Jurkat, Clone E6-1 (cell line): ENCODE measurements at regions not wholly inside any gene's neighbourhood (a gene's known extent, or its start where the extent isn't known, plus 50 kb on each side); places are given as distances from the start of the nearest gene placed in this dataset.
A peak's percentile ranks its signal among the peaks of the same experiment; 100 is the strongest.
"Not testable (repeated sequence)": the region's sequence is repeated elsewhere in the genome, so short reads cannot be mapped to it uniquely, and the experiment has no call there.

Experiments
- DNase-seq: peaks from one replicate; pipeline ENCODE4 v3.0.0-alpha.2; 2011; ENCODE audit warnings: low read depth, low spot score
- H3K4me3 ChIP-seq: 2 replicates; pipeline ENCODE4 v1.5.1; 2011; ENCODE audit warnings: mild to moderate bottlenecking, low read length, control low read depth, moderate library complexity

- no peak for DNase-seq
- no peak overlapping the region for H3K4me3 ChIP-seq
These were observed 50.1 kb downstream of the KCNC4 start for GRCh38 chr1:110260194-110260593.

GRCh38 chr1:110262296-110262695 is 52.2 kb downstream of the KCNC4 start:
- DNase-seq = no peak
- no peak overlapping the region for H3K4me3 ChIP-seq

- peak; percentile 21 for DNase-seq
- H3K4me3 ChIP-seq = no peak overlapping the region
These were observed 52.9 kb downstream of the KCNC4 start for GRCh38 chr1:110262846-110263631.

- no peak overlapping the region for H3K4me3 ChIP-seq
- no peak for DNase-seq
These were observed 54.3 kb downstream of the KCNC4 start for GRCh38 chr1:110264430-110264829.

GRCh38 chr1:110265186-110265585 is 55.1 kb downstream of the KCNC4 start:
- H3K4me3 ChIP-seq = no peak overlapping the region
- no peak for DNase-seq

- DNase-seq = no peak
- no peak overlapping the region for H3K4me3 ChIP-seq
These were observed 56.7 kb downstream of the KCNC4 start for GRCh38 chr1:110266834-110267233.

- H3K4me3 ChIP-seq = no peak overlapping the region
- no peak for DNase-seq
These were observed 57.1 kb downstream of the KCNC4 start for GRCh38 chr1:110267260-110267659.

- no peak overlapping the region for H3K4me3 ChIP-seq
- no peak for DNase-seq
These were observed 61.9 kb downstream of the KCNC4 start for GRCh38 chr1:110272045-110272444.

GRCh38 chr1:110273832-110274231 is 63.7 kb downstream of the KCNC4 start:
- not testable (repeated sequence) for DNase-seq, H3K4me3 ChIP-seq

GRCh38 chr1:110280126-110280525 is 59.1 kb upstream of the RBM15 start:
- H3K4me3 ChIP-seq = no peak overlapping the region
- no peak for DNase-seq

- DNase-seq = no peak
- no peak overlapping the region for H3K4me3 ChIP-seq
These were observed 58.4 kb upstream of the RBM15 start for GRCh38 chr1:110280804-110281203.

GRCh38 chr1:110281363-110282290 is 57.5 kb upstream of the RBM15 start:
- no peak overlapping the region for H3K4me3 ChIP-seq
- no peak for DNase-seq

- no peak for DNase-seq
- no peak overlapping the region for H3K4me3 ChIP-seq
These were observed 56.8 kb upstream of the RBM15 start for GRCh38 chr1:110282395-110282794.

- no peak overlapping the region for H3K4me3 ChIP-seq
- no peak for DNase-seq
These were observed 55.5 kb upstream of the RBM15 start for GRCh38 chr1:110283677-110284076.

- no peak overlapping the region for H3K4me3 ChIP-seq
- no peak for DNase-seq
These were observed 53.9 kb upstream of the RBM15 start for GRCh38 chr1:110285316-110285715.

- DNase-seq = no peak
These were observed 52.6 kb upstream of the RBM15 start for GRCh38 chr1:110286564-110286963.

GRCh38 chr1:110288111-110288510 is 51.1 kb upstream of the RBM15 start:
- no peak overlapping the region for H3K4me3 ChIP-seq

More at GRCh38 chr1:110286564-110286963, 52.6 kb upstream of the RBM15 start:
- H3K4me3 ChIP-seq = no peak overlapping the region

More at GRCh38 chr1:110288111-110288510, 51.1 kb upstream of the RBM15 start:
- DNase-seq = no peak
